Stimulated activated naive CD4-positive, alpha-beta T cell treated with Interleukin-2 at 50 U/mL for 16 hours (primary cell): ENCODE measurements at regions not wholly inside any gene's neighbourhood (a gene's known extent, or its start where the extent isn't known, plus 50 kb on each side); places are given as distances from the start of the nearest gene placed in this dataset.
"Not testable (repeated sequence)": the region's sequence is repeated elsewhere in the genome, so short reads cannot be mapped to it uniquely, and the experiment has no call there.

Experiments
- DNase-seq: peaks from one replicate; lab custom pipeline; 2025; lab: John Stamatoyannopoulos, UW

- DNase-seq = not testable (repeated sequence)
These were observed 72.7 kb upstream of the NPIPB12 start for GRCh38 chr16:29578898-29579297.

GRCh38 chr16:29581764-29582163 lies 75.6 kb upstream of the NPIPB12 start:
- not testable (repeated sequence) for DNase-seq

GRCh38 chr16:29591919-29592318 lies 71.1 kb upstream of the SPN start:
- not testable (repeated sequence) for DNase-seq

- peak; percentile 56 for DNase-seq
These were observed 68.7 kb upstream of the SPN start for GRCh38 chr16:29594269-29594925.

- peak; percentile 84 for DNase-seq
These were observed 67.9 kb upstream of the SPN start for GRCh38 chr16:29594926-29595838.

GRCh38 chr16:29597030-29597429 lies 66.0 kb upstream of the SPN start:
- not testable (repeated sequence) for DNase-seq

- DNase-seq = peak; percentile 12
These were observed 62.7 kb upstream of the SPN start for GRCh38 chr16:29600111-29601000.

- DNase-seq = not testable (repeated sequence)
These were observed 60.8 kb upstream of the SPN start for GRCh38 chr16:29602247-29602625.

GRCh38 chr16:29602683-29603088 lies 60.4 kb upstream of the SPN start:
- not testable (repeated sequence) for DNase-seq

- DNase-seq = not testable (repeated sequence)
These were observed 58.2 kb upstream of the SPN start for GRCh38 chr16:29604631-29605549.

- DNase-seq = not testable (repeated sequence)
These were observed 57.3 kb upstream of the SPN start for GRCh38 chr16:29605593-29606205.

GRCh38 chr16:29606669-29607427 lies 56.2 kb upstream of the SPN start:
- not testable (repeated sequence) for DNase-seq

GRCh38 chr16:29607428-29607823 lies 55.6 kb upstream of the SPN start:
- not testable (repeated sequence) for DNase-seq

- not testable (repeated sequence) for DNase-seq
These were observed 50.4 kb upstream of the SPN start for GRCh38 chr16:29612381-29613306.
